Fibroblast of lung (primary cell): ENCODE measurements at regions not wholly inside any gene's neighbourhood (a gene's known extent, or its start where the extent isn't known, plus 50 kb on each side); places are given as distances from the start of the nearest gene placed in this dataset.
A peak's percentile ranks its signal among the peaks of the same experiment; 100 is the strongest.

Experiments
- DNase-seq, 2 donors: peaks; one replicate each; pipeline versions ENCODE4 v3.0.0 to v3.0.0-alpha.2; 2010; ENCODE audit warnings: low read depth in 2 of 2
- H2AFZ ChIP-seq: 2 replicates; pipeline ENCODE4 v1.5.1; 2012; ENCODE audit warnings: low read length, control low read depth, inconsistent platforms
- H3K27ac ChIP-seq: 2 replicates; pipeline ENCODE4 v1.5.1; 2011; ENCODE audit warnings: low read length, control low read depth; ENCODE audit not compliant: insufficient read depth
- H3K27me3 ChIP-seq: 2 replicates; pipeline ENCODE4 v1.5.1; 2011; ENCODE audit warnings: mild to moderate bottlenecking, low read length; ENCODE audit not compliant: control insufficient read depth, insufficient read depth
- H3K36me3 ChIP-seq: 2 replicates; pipeline ENCODE4 v1.5.1; 2011; ENCODE audit warnings: low read length; ENCODE audit not compliant: control insufficient read depth, insufficient read depth
- H3K4me1 ChIP-seq: 2 replicates; pipeline ENCODE4 v1.5.1; 2011; ENCODE audit warnings: low read length; ENCODE audit not compliant: control insufficient read depth, insufficient read depth; ENCODE audit errors: extremely low read depth
- H3K4me2 ChIP-seq: 2 replicates; pipeline ENCODE4 v1.5.1; 2011; ENCODE audit warnings: low read length, control low read depth; ENCODE audit not compliant: insufficient read depth; ENCODE audit errors: extremely low read depth
- H3K4me3 ChIP-seq, 4 experiments: fragments of 200-600 bp in 1 of 4; sonication (generic) in 1 of 4; replicated peaks in 1 of 4; 2 replicates each; pipeline ENCODE4 v1.5.1; 2011 to 2016; ENCODE audit warnings: low read length in 4 of 4, low read depth in 3 of 4, mild to moderate bottlenecking in 3 of 4, control low read depth in 2 of 4, inconsistent platforms in 1 of 4, mixed read lengths in 1 of 4; ENCODE audit not compliant: insufficient read depth in 1 of 4; ENCODE audit errors: control extremely low read depth in 1 of 4
- H3K79me2 ChIP-seq: 2 replicates; pipeline ENCODE4 v1.5.1; 2012; ENCODE audit warnings: mild to moderate bottlenecking, low read length, inconsistent platforms; ENCODE audit not compliant: control insufficient read depth, insufficient read depth
- H3K9ac ChIP-seq: 2 replicates; pipeline ENCODE4 v1.5.1; 2011; ENCODE audit warnings: mild to moderate bottlenecking, low read length, control low read depth; ENCODE audit not compliant: insufficient read depth
- H3K9me3 ChIP-seq: 2 replicates; pipeline ENCODE4 v1.5.1; 2012; ENCODE audit warnings: low read depth, low read length; ENCODE audit not compliant: control insufficient read depth, insufficient read depth
- H4K20me1 ChIP-seq: 2 replicates; pipeline ENCODE4 v1.5.1; 2011; ENCODE audit warnings: low read length; ENCODE audit not compliant: control insufficient read depth, insufficient read depth; ENCODE audit errors: extremely low read depth
- EZH2 ChIP-seq: IDR thresholded peaks from 2 replicates; pipeline ENCODE4 v1.5.1; 2012; ENCODE audit warnings: low read length, control low read depth, mild to moderate bottlenecking; ENCODE audit errors: missing control alignments
- TF ChIP-seq, protein P1 (sequence below), 2 donors: IDR thresholded peaks in 1 of 2; conservative IDR thresholded peaks in 1 of 2; 1 replicate in 1 of 2; 2 replicates in 1 of 2; pipeline ENCODE4 v1.5.1; 2011 to 2012; ENCODE audit warnings: low read length in 2 of 2, control low read depth in 1 of 2, inconsistent platforms in 1 of 2, low read depth in 1 of 2, mild to moderate bottlenecking in 1 of 2

DNA sequence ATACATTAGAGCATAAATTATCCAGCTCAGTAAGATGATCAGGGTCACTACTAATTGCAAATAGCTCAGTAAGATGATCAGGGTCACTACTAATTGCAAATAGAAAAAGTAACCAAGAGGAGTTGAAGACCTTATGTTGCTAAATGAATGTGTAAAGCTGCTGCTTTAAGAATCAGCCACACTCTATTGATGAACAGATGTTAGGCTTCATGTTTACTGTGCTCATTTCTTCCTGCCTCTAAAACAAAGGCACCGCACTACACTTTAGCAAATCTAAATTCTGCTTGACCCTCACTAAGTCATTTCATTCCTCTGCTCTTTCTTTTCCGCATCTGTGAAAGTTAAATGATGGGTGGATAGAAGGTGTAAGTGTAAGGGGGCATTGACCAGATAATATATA, 92.6 kb upstream of the PLSCR4 start:
- no peak overlapping the region for H3K4me3 ChIP-seq
- TF ChIP-seq EZH2 = no peak
- TF ChIP-seq, protein P1, sequence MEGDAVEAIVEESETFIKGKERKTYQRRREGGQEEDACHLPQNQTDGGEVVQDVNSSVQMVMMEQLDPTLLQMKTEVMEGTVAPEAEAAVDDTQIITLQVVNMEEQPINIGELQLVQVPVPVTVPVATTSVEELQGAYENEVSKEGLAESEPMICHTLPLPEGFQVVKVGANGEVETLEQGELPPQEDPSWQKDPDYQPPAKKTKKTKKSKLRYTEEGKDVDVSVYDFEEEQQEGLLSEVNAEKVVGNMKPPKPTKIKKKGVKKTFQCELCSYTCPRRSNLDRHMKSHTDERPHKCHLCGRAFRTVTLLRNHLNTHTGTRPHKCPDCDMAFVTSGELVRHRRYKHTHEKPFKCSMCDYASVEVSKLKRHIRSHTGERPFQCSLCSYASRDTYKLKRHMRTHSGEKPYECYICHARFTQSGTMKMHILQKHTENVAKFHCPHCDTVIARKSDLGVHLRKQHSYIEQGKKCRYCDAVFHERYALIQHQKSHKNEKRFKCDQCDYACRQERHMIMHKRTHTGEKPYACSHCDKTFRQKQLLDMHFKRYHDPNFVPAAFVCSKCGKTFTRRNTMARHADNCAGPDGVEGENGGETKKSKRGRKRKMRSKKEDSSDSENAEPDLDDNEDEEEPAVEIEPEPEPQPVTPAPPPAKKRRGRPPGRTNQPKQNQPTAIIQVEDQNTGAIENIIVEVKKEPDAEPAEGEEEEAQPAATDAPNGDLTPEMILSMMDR (conservative IDR thresholded peaks at IDR 0.05 in 1 of 2, IDR thresholded peaks at IDR 0.05 in 1 of 2; ENCODE audit: low read depth in 1 of 2, low read length in 2 of 2) = no peak
- H3K27me3 ChIP-seq = no peaks in the 10 kb centered on the region
- H4K20me1 ChIP-seq = no peaks in the 10 kb centered on the region
- peaks cover 8% of the 10 kb centered on the region for H3K4me1 ChIP-seq
- no peak overlapping the region for H3K27ac ChIP-seq
- H3K36me3 ChIP-seq = no peaks in the 10 kb centered on the region
- H3K79me2 ChIP-seq = no peaks in the 10 kb centered on the region
- no peak overlapping the region for H3K9ac ChIP-seq
- DNase-seq = peak in 1 of 2 donors; percentile 51
- H3K4me2 ChIP-seq = no peak overlapping the region
- H3K9me3 ChIP-seq = no peaks in the 10 kb centered on the region
- no peak overlapping the region for H2AFZ ChIP-seq

DNA sequence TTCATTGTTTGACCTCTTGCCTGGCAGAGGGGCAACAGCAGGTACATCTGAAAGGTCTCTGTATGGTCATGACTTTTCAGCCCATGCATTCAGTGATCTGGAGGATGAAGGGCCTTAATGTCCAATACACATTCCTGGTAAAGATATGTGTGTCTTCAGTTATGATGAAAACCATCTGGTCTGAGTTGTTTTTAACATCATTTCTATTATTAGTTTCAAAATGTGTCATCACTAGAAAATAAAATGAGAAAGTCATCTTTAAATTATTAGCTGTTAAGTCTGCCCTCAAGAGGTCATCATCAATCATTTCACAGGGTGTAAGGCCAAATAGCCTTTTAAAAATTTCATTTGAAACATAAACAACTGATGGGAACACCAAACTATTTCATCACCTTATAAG, 92.1 kb upstream of the PLSCR4 start:
- Histone ChIP-seq H3K79me2 (no peaks in the 10 kb centered on the region), H3K4me1 (peaks cover 8% of the 10 kb centered on the region), H3K9ac (no peak overlapping the region), H2AFZ (no peak overlapping the region), H3K36me3 (no peaks in the 10 kb centered on the region), H4K20me1 (no peaks in the 10 kb centered on the region), H3K4me2 (no peak overlapping the region), H3K4me3 (no peak overlapping the region), H3K27me3 (no peaks in the 10 kb centered on the region), H3K27ac (no peak overlapping the region), H3K9me3 (no peaks in the 10 kb centered on the region)
- TF ChIP-seq EZH2 = no peak
- TF ChIP-seq, protein P1 (conservative IDR thresholded peaks at IDR 0.05 in 1 of 2, IDR thresholded peaks at IDR 0.05 in 1 of 2; ENCODE audit: low read depth in 1 of 2, low read length in 2 of 2) = no peak
- DNase-seq = peak; percentile 27 to 94

DNA sequence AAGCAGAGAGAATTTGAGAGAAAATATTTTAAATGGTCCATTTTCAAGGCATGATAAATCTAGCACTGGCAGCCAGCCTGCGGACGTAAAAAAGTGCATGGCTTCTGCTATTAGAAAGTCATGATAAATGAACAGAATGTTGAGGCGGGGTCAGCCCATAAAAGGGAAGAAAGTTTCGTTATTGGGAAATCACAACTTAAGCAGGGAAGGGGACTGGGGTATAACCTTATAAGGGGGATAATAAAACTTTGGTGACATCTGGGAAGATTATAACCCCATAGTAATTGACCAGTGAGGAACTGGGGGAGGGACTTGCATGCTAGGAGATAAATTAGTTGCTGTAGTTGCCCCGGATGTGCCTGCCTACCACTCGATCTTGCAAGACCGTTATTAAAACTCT, 88.4 kb upstream of the PLSCR4 start:
- Histone ChIP-seq H3K4me3 (no peak overlapping the region), H3K9ac (no peak overlapping the region), H4K20me1 (no peaks in the 10 kb centered on the region), H3K27ac (no peak overlapping the region), H3K4me2 (peak overlapping the region; percentile 41), H2AFZ (peak overlapping the region; percentile 17), H3K9me3 (no peaks in the 10 kb centered on the region), H3K79me2 (no peaks in the 10 kb centered on the region), H3K36me3 (no peaks in the 10 kb centered on the region), H3K27me3 (no peaks in the 10 kb centered on the region), H3K4me1 (peaks cover 8% of the 10 kb centered on the region)
- no peak for TF ChIP-seq EZH2
- TF ChIP-seq, protein P1 (conservative IDR thresholded peaks at IDR 0.05 in 1 of 2, IDR thresholded peaks at IDR 0.05 in 1 of 2; ENCODE audit: low read depth in 1 of 2, low read length in 2 of 2) = no peak
- peak in 1 of 2 donors; percentile 94 for DNase-seq
